Neutrophil (primary cell): ENCODE measurements at regions not wholly inside any gene's neighbourhood (a gene's known extent, or its start where the extent isn't known, plus 50 kb on each side); places are given as distances from the start of the nearest gene placed in this dataset.

Source experiments
- H3K27ac ChIP-seq: fragments of 200-600 bp; sonication (generic); 2 replicates; pipeline ENCODE4 v1.5.1; 2016; ENCODE audit warnings: mild to moderate bottlenecking, moderate library complexity
- H3K27me3 ChIP-seq: fragments of 200-600 bp; sonication (generic); 2 replicates; pipeline ENCODE4 v1.6.0; 2016; ENCODE audit warnings: mild to moderate bottlenecking
- H3K36me3 ChIP-seq: fragments of 200-600 bp; sonication (generic); 2 replicates; pipeline ENCODE4 v1.5.1; 2017
- H3K4me1 ChIP-seq, 2 experiments: fragments of 200-600 bp in 1 of 2; sonication (generic) in 1 of 2; 1 replicate in 1 of 2; 2 replicates in 1 of 2; pipeline versions ENCODE4 v1.5.1 to v1.6.1; 2013 to 2016; ENCODE audit warnings: low read depth in 1 of 2, low read length in 1 of 2, mild to moderate bottlenecking in 1 of 2, moderate library complexity in 1 of 2; ENCODE audit not compliant: control insufficient read depth in 1 of 2, insufficient read depth in 1 of 2
- H3K4me3 ChIP-seq, 2 experiments: fragments of 200-600 bp in 1 of 2; sonication (generic) in 1 of 2; 1 replicate in 1 of 2; 2 replicates in 1 of 2; pipeline ENCODE4 v1.5.1; 2013 to 2016; ENCODE audit warnings: low read depth in 1 of 2, low read length in 1 of 2, mild to moderate bottlenecking in 1 of 2, moderate library complexity in 1 of 2
- H3K9me3 ChIP-seq: fragments of 200-600 bp; sonication (generic); 2 replicates; pipeline ENCODE4 v1.5.1; 2016
- CTCF ChIP-seq: fragments of 200-600 bp; sonication (generic); IDR thresholded peaks from 2 replicates; pipeline ENCODE4 v1.5.1; 2016; ENCODE audit warnings: antibody characterized with exemption

GRCh38 chr12:19572920-19573558 lies 133.7 kb downstream of the AEBP2 start:
- Histone ChIP-seq H3K27me3 (no peaks in the 10 kb centered on the region), H3K9me3 (no peaks in the 10 kb centered on the region), H3K27ac (no peak overlapping the region), H3K4me3 (no peak overlapping the region), H3K36me3 (no peaks in the 10 kb centered on the region), H3K4me1 (no peaks in the 10 kb centered on the region)
- TF ChIP-seq CTCF: no peak

GRCh38 chr12:19573866-19574265 lies 134.6 kb downstream of the AEBP2 start:
- Histone ChIP-seq H3K4me3 (no peak overlapping the region), H3K36me3 (no peaks in the 10 kb centered on the region), H3K27ac (no peak overlapping the region), H3K9me3 (no peaks in the 10 kb centered on the region), H3K4me1 (no peaks in the 10 kb centered on the region), H3K27me3 (no peaks in the 10 kb centered on the region)
- no peak for TF ChIP-seq CTCF

GRCh38 chr12:19574601-19575000 lies 135.3 kb downstream of the AEBP2 start:
- H3K27ac ChIP-seq: no peak overlapping the region
- no peak overlapping the region for H3K4me3 ChIP-seq
- no peaks in the 10 kb centered on the region for H3K9me3 ChIP-seq
- no peaks in the 10 kb centered on the region for H3K4me1 ChIP-seq
- no peak for TF ChIP-seq CTCF
- no peaks in the 10 kb centered on the region for H3K27me3 ChIP-seq
- H3K36me3 ChIP-seq: no peaks in the 10 kb centered on the region

- no peak for TF ChIP-seq CTCF
- no peaks in the 10 kb centered on the region for H3K36me3 ChIP-seq
- H3K9me3 ChIP-seq: no peaks in the 10 kb centered on the region
- no peaks in the 10 kb centered on the region for H3K4me1 ChIP-seq
- no peak overlapping the region for H3K27ac ChIP-seq
- no peaks in the 10 kb centered on the region for H3K27me3 ChIP-seq
- H3K4me3 ChIP-seq: no peak overlapping the region
Measured at GRCh38 chr12:19575337-19576243, 136.3 kb downstream of the AEBP2 start.

GRCh38 chr12:19576506-19577280 lies 137.4 kb downstream of the AEBP2 start:
- no peak overlapping the region for H3K27ac ChIP-seq
- no peaks in the 10 kb centered on the region for H3K9me3 ChIP-seq
- no peaks in the 10 kb centered on the region for H3K36me3 ChIP-seq

More at GRCh38 chr12:19576506-19577280, 137.4 kb downstream of the AEBP2 start:
- TF ChIP-seq CTCF: no peak
- H3K27me3 ChIP-seq: no peaks in the 10 kb centered on the region
- no peak overlapping the region for H3K4me3 ChIP-seq
- no peaks in the 10 kb centered on the region for H3K4me1 ChIP-seq
